Activated CD4-positive, alpha-beta memory T cell treated with anti-CD3 and anti-CD28 coated beads for 36 hours (primary cell): ENCODE measurements at regions not wholly inside any gene's neighbourhood (a gene's known extent, or its start where the extent isn't known, plus 50 kb on each side); places are given as distances from the start of the nearest gene placed in this dataset.

ENCODE experiments used
- CTCF ChIA-PET: fragments of 350-600 bp; sonication (Branson Sonifier 250); formaldehyde crosslinking; loops from one replicate; lab custom pipeline; 2021; ENCODE audit warnings: antibody characterized with exemption, inconsistent platforms; lab: Charles Lee
- POLR2A ChIA-PET: fragments of 350-600 bp; sonication (Branson Sonifier 250); formaldehyde crosslinking; loops from one replicate; lab custom pipeline; 2021; ENCODE audit warnings: antibody characterized with exemption; lab: Charles Lee
- DNase-seq: peaks from one replicate; pipeline ENCODE4 v3.0.0-alpha.2; 2020
- H3K27ac Mint-ChIP-seq: one replicate; pipeline ENCODE4 v1.8.0; 2021; ENCODE audit warnings: mixed read lengths
- H3K27me3 Mint-ChIP-seq: one replicate; pipeline ENCODE4 v1.8.0; 2021; ENCODE audit warnings: mixed read lengths
- H3K36me3 Mint-ChIP-seq: one replicate; pipeline ENCODE4 v1.8.0; 2021; ENCODE audit warnings: mixed read lengths
- H3K4me1 Mint-ChIP-seq: one replicate; pipeline ENCODE4 v1.8.0; 2021; ENCODE audit warnings: low read depth, mixed read lengths
- H3K4me3 Mint-ChIP-seq: one replicate; pipeline ENCODE4 v1.8.0; 2021; ENCODE audit warnings: mild to moderate bottlenecking, mixed read lengths
- H3K9me3 Mint-ChIP-seq: one replicate; pipeline ENCODE4 v1.8.0; 2021; ENCODE audit warnings: mixed read lengths
- intact Hi-C: fragments of 100-400 bp; cut with micrococcal nuclease; formaldehyde crosslinking; loops from one replicate; pipeline ENCODE4 v1.15.1; 2023

- DNase-seq = no peak
- ChIA-PET POLR2A (interaction anchor here (0.6 to 2.7 kb wide), 10 partner anchors 24 to 186 kb away, joined by 3 to 14 read pairs (median 4); no protein-coding TSS in a partner anchor), CTCF (interaction anchor here (1.0 to 2.1 kb wide), 6 partner anchors 23 to 1081 kb away, joined by 3 to 7 read pairs (median 4); no protein-coding TSS in a partner anchor)
- intact Hi-C loops = no loop called here
- Mint-ChIP-seq H3K27ac (peak overlapping the region; percentile 75), H3K9me3 (no peaks in the 10 kb centered on the region), H3K36me3 (no peaks in the 10 kb centered on the region), H3K4me1 (peaks cover 56% of the 10 kb centered on the region), H3K27me3 (peaks cover 6% of the 10 kb centered on the region), H3K4me3 (peak overlapping the region; percentile 10)
These were observed 277.6 kb downstream of the CLIC5 start for GRCh38 chr6:45738057-45738455.

- H3K4me1 Mint-ChIP-seq = peaks cover 59% of the 10 kb centered on the region
- ChIA-PET CTCF (interaction anchor here (0.5 to 2.1 kb wide), 8 partner anchors 23 to 1080 kb away, joined by 3 to 7 read pairs (median 3); no protein-coding TSS in a partner anchor), POLR2A (interaction anchor here (0.6 to 2.7 kb wide), 11 partner anchors 23 to 186 kb away, joined by 3 to 14 read pairs (median 4); no protein-coding TSS in a partner anchor)
These were observed 278.2 kb downstream of the CLIC5 start for GRCh38 chr6:45737331-45738056.

GRCh38 chr6:45736134-45736533 lies 279.5 kb downstream of the CLIC5 start:
- CTCF ChIA-PET = interaction anchor here (0.8 to 2.1 kb wide), 2 partner anchors 65 to 1080 kb away, joined by 3 to 6 read pairs; no protein-coding TSS in a partner anchor
- peaks cover 47% of the 10 kb centered on the region for H3K4me1 Mint-ChIP-seq

More at GRCh38 chr6:45737331-45738056, 278.2 kb downstream of the CLIC5 start:
- intact Hi-C loops = loop anchor here (1.0 to 2.0 kb wide), 6 partner anchors 23 to 187 kb away; no protein-coding TSS in a partner anchor
- DNase-seq = peak; percentile 24
- H3K4me3 Mint-ChIP-seq = peak overlapping the region; percentile 10
- H3K9me3 Mint-ChIP-seq = no peaks in the 10 kb centered on the region
- no peaks in the 10 kb centered on the region for H3K36me3 Mint-ChIP-seq
- peaks cover 8% of the 10 kb centered on the region for H3K27me3 Mint-ChIP-seq
- peak overlapping the region; percentile 75 for H3K27ac Mint-ChIP-seq

GRCh38 chr6:45732731-45733130 lies 282.9 kb downstream of the CLIC5 start:
- DNase-seq = no peak
- CTCF ChIA-PET = interaction anchor here (1.3 kb wide), 1 partner anchor 13 kb away, joined by 4 read pairs; no protein-coding TSS in a partner anchor
- no peak overlapping the region for H3K27ac Mint-ChIP-seq
- intact Hi-C loops = no loop called here
- H3K4me3 Mint-ChIP-seq = no peak overlapping the region
- H3K9me3 Mint-ChIP-seq = no peaks in the 10 kb centered on the region
- peaks cover 33% of the 10 kb centered on the region for H3K4me1 Mint-ChIP-seq
- H3K27me3 Mint-ChIP-seq = peaks cover 8% of the 10 kb centered on the region
- no peaks in the 10 kb centered on the region for H3K36me3 Mint-ChIP-seq
- POLR2A ChIA-PET = no interaction called here

More at GRCh38 chr6:45736134-45736533, 279.5 kb downstream of the CLIC5 start:
- Mint-ChIP-seq H3K27ac (peak overlapping the region; percentile 53), H3K4me3 (no peak overlapping the region), H3K36me3 (no peaks in the 10 kb centered on the region), H3K9me3 (no peaks in the 10 kb centered on the region), H3K27me3 (peaks cover 8% of the 10 kb centered on the region)
- POLR2A ChIA-PET = interaction anchor here (0.7 to 2.7 kb wide), 4 partner anchors 22 to 147 kb away, joined by 3 to 14 read pairs (median 8); no protein-coding TSS in a partner anchor
- intact Hi-C loops = loop anchor here (2.0 kb wide), 1 partner anchor 87 kb away; no protein-coding TSS in a partner anchor
- peak; percentile 43 for DNase-seq

- POLR2A ChIA-PET = no interaction called here
- CTCF ChIA-PET = no interaction called here
- no peak for DNase-seq
- H3K9me3 Mint-ChIP-seq = no peaks in the 10 kb centered on the region
- no peak overlapping the region for H3K4me3 Mint-ChIP-seq
- H3K4me1 Mint-ChIP-seq = peaks cover 11% of the 10 kb centered on the region
- no peaks in the 10 kb centered on the region for H3K36me3 Mint-ChIP-seq
- no peak overlapping the region for H3K27ac Mint-ChIP-seq
- H3K27me3 Mint-ChIP-seq = peaks cover 6% of the 10 kb centered on the region
- intact Hi-C loops = no loop called here
These were observed 285.4 kb downstream of the CLIC5 start for GRCh38 chr6:45730232-45730631.

GRCh38 chr6:45728674-45729073 lies 287.0 kb downstream of the CLIC5 start:
- H3K9me3 Mint-ChIP-seq = no peaks in the 10 kb centered on the region
- no peak overlapping the region for H3K4me3 Mint-ChIP-seq
- no peak for DNase-seq
- peaks cover 3% of the 10 kb centered on the region for H3K27me3 Mint-ChIP-seq
- H3K4me1 Mint-ChIP-seq = peaks cover 6% of the 10 kb centered on the region
- no peaks in the 10 kb centered on the region for H3K36me3 Mint-ChIP-seq
- no peak overlapping the region for H3K27ac Mint-ChIP-seq
- CTCF ChIA-PET = no interaction called here
- POLR2A ChIA-PET = no interaction called here
- intact Hi-C loops = no loop called here

GRCh38 chr6:45727819-45728449 lies 287.7 kb downstream of the CLIC5 start:
- no peak overlapping the region for H3K27ac Mint-ChIP-seq
- H3K4me3 Mint-ChIP-seq = no peak overlapping the region
- peaks cover 4% of the 10 kb centered on the region for H3K9me3 Mint-ChIP-seq
- H3K36me3 Mint-ChIP-seq = no peaks in the 10 kb centered on the region
- H3K4me1 Mint-ChIP-seq = peaks cover 1% of the 10 kb centered on the region
- intact Hi-C loops = no loop called here
- peaks cover under 1% of the 10 kb centered on the region for H3K27me3 Mint-ChIP-seq
- CTCF ChIA-PET = interaction anchor here (1.1 kb wide), 1 partner anchor 13 kb away, joined by 4 read pairs; no protein-coding TSS in a partner anchor
- no peak for DNase-seq
- POLR2A ChIA-PET = no interaction called here

GRCh38 chr6:45727228-45727627 lies 288.4 kb downstream of the CLIC5 start:
- Mint-ChIP-seq H3K4me1 (no peaks in the 10 kb centered on the region), H3K4me3 (no peak overlapping the region), H3K27ac (no peak overlapping the region), H3K9me3 (peaks cover 7% of the 10 kb centered on the region), H3K36me3 (no peaks in the 10 kb centered on the region), H3K27me3 (no peaks in the 10 kb centered on the region)
- intact Hi-C loops = no loop called here
- ChIA-PET POLR2A (no interaction called here), CTCF (interaction anchor here (0.6 to 1.1 kb wide), 2 partner anchors 12 to 188 kb away, joined by 3 to 4 read pairs; no protein-coding TSS in a partner anchor)
- DNase-seq = no peak

GRCh38 chr6:45726444-45726843 lies 289.2 kb downstream of the CLIC5 start:
- ChIA-PET CTCF (no interaction called here), POLR2A (no interaction called here)
- H3K36me3 Mint-ChIP-seq = no peaks in the 10 kb centered on the region

GRCh38 chr6:45724511-45724910 lies 291.1 kb downstream of the CLIC5 start:
- no peaks in the 10 kb centered on the region for H3K27me3 Mint-ChIP-seq
- ChIA-PET POLR2A (no interaction called here), CTCF (interaction anchor here (1.3 kb wide), 1 partner anchor 1249 kb away, joined by 3 read pairs; no protein-coding TSS in a partner anchor)
- peaks cover 7% of the 10 kb centered on the region for H3K9me3 Mint-ChIP-seq
- H3K4me3 Mint-ChIP-seq = no peak overlapping the region
- intact Hi-C loops = no loop called here
- no peak overlapping the region for H3K27ac Mint-ChIP-seq
- H3K36me3 Mint-ChIP-seq = no peaks in the 10 kb centered on the region
- no peak for DNase-seq
- no peaks in the 10 kb centered on the region for H3K4me1 Mint-ChIP-seq

More at GRCh38 chr6:45726444-45726843, 289.2 kb downstream of the CLIC5 start:
- H3K9me3 Mint-ChIP-seq = peaks cover 7% of the 10 kb centered on the region
- H3K4me3 Mint-ChIP-seq = no peak overlapping the region
- DNase-seq = no peak
- intact Hi-C loops = no loop called here
- no peaks in the 10 kb centered on the region for H3K4me1 Mint-ChIP-seq
- H3K27ac Mint-ChIP-seq = no peak overlapping the region
- H3K27me3 Mint-ChIP-seq = no peaks in the 10 kb centered on the region

- Mint-ChIP-seq H3K27me3 (no peaks in the 10 kb centered on the region), H3K4me3 (no peak overlapping the region), H3K4me1 (peaks cover 4% of the 10 kb centered on the region), H3K27ac (no peak overlapping the region), H3K36me3 (no peaks in the 10 kb centered on the region), H3K9me3 (peaks cover 7% of the 10 kb centered on the region)
- DNase-seq = no peak
- intact Hi-C loops = no loop called here
- ChIA-PET POLR2A (no interaction called here), CTCF (interaction anchor here (0.7 to 1.3 kb wide), 3 partner anchors 10 to 1248 kb away, joined by 3 read pairs; no protein-coding TSS in a partner anchor)
These were observed 291.6 kb downstream of the CLIC5 start for GRCh38 chr6:45724027-45724426.
